B cell (primary cell): ENCODE measurements at regions not wholly inside any gene's neighbourhood (a gene's known extent, or its start where the extent isn't known, plus 50 kb on each side); places are given as distances from the start of the nearest gene placed in this dataset.

Experiments used
- ATAC-seq: fragments of 200-7000 bp; cut with Tn5 transposase; one replicate; pipeline ENCODE4 v1.10.0; 2021; ENCODE audit warnings: low read depth, mild to moderate bottlenecking, moderate number of reproducible peaks, moderate library complexity
- CTCF ChIA-PET: fragments of 350-600 bp; sonication (Branson Sonifier 250); formaldehyde crosslinking; loops from one replicate; lab custom pipeline; 2021; ENCODE audit warnings: antibody characterized with exemption, inconsistent platforms; lab: Charles Lee
- POLR2A ChIA-PET: fragments of 350-600 bp; sonication (Branson Sonifier 250); formaldehyde crosslinking; loops from one replicate; lab custom pipeline; 2021; ENCODE audit warnings: antibody characterized with exemption; lab: Charles Lee
- DNase-seq: peaks from one replicate; pipeline ENCODE4 v3.0.0; 2013
- H2AFZ ChIP-seq: 2 replicates; pipeline ENCODE4 v1.6.1; 2012; ENCODE audit warnings: mild to moderate bottlenecking, low read depth, low read length; ENCODE audit not compliant: insufficient read depth, poor library complexity, severe bottlenecking
- H3K27ac ChIP-seq, 2 donors: 1 replicate in 1 of 2; 2 replicates in 1 of 2; pipeline ENCODE4 v1.5.1; 2012 to 2013; ENCODE audit warnings: low read length in 2 of 2, mild to moderate bottlenecking in 2 of 2, moderate library complexity in 1 of 2
- H3K27me3 ChIP-seq, 4 experiments: fragments of 200-600 bp in 1 of 4; sonication (generic) in 1 of 4; replicated peaks in 1 of 4; 1 replicate in 2 of 4; 2 replicates in 2 of 4; pipeline versions ENCODE4 v1.6.1 to v1.7.0; 2013 to 2016; ENCODE audit warnings: low read length in 3 of 4, mild to moderate bottlenecking in 2 of 4, mixed read lengths in 1 of 4, moderate library complexity in 1 of 4; ENCODE audit not compliant: insufficient read depth in 4 of 4, control insufficient read depth in 3 of 4; ENCODE audit errors: control extremely low read depth in 1 of 4
- H3K36me3 ChIP-seq, 2 experiments: replicated peaks in 1 of 2; 1 replicate in 1 of 2; 2 replicates in 1 of 2; pipeline versions ENCODE4 v1.6.1 to v1.7.1; 2013; ENCODE audit warnings: low read length in 1 of 2; ENCODE audit not compliant: insufficient read depth in 2 of 2, control insufficient read depth in 1 of 2; ENCODE audit errors: control extremely low read depth in 1 of 2, extremely low read depth in 1 of 2
- H3K4me1 ChIP-seq, 2 donors: fragments of 200-600 bp in 1 of 2; sonication (generic) in 1 of 2; 1 replicate in 1 of 2; 2 replicates in 1 of 2; pipeline versions ENCODE4 v1.5.1 to v1.6.1; 2013 to 2017; ENCODE audit warnings: low read length in 2 of 2; ENCODE audit not compliant: control insufficient read depth in 2 of 2, insufficient read depth in 2 of 2
- H3K4me2 ChIP-seq: replicated peaks from 2 replicates; pipeline ENCODE3; 2012; ENCODE audit warnings: mild to moderate bottlenecking, low read depth, low read length; ENCODE audit not compliant: poor library complexity, severe bottlenecking
- H3K4me3 ChIP-seq, 5 experiments: fragments of 200-600 bp in 1 of 5; sonication (generic) in 1 of 5; 1 replicate in 3 of 5; 2 replicates in 2 of 5; pipeline versions ENCODE4 v1.5.1 to v1.7.0; 2011 to 2016; ENCODE audit warnings: low read length in 4 of 5, mild to moderate bottlenecking in 4 of 5, low read depth in 2 of 5, control low read depth in 1 of 5, moderate library complexity in 1 of 5; ENCODE audit not compliant: insufficient read depth in 1 of 5; ENCODE audit errors: control extremely low read depth in 1 of 5, extremely low read depth in 1 of 5
- H3K79me2 ChIP-seq: fragments of 200-600 bp; sonication (generic); one replicate; pipeline ENCODE4 v1.6.0; 2016; ENCODE audit warnings: low read length; ENCODE audit not compliant: control insufficient read depth, insufficient read depth
- H3K9ac ChIP-seq: fragments of 200-600 bp; sonication (generic); 2 replicates; pipeline ENCODE4 v1.6.1; 2017; ENCODE audit warnings: mild to moderate bottlenecking, low read length, moderate library complexity
- H3K9me3 ChIP-seq, 3 donors: one replicate each; pipeline versions ENCODE4 v1.6.1 to v1.7.1; 2013; ENCODE audit warnings: low read length in 2 of 3; ENCODE audit not compliant: control insufficient read depth in 2 of 3, insufficient read depth in 1 of 3; ENCODE audit errors: control extremely low read depth in 1 of 3
- H4K20me1 ChIP-seq: 2 replicates; pipeline ENCODE4 v1.6.0; 2012; ENCODE audit warnings: mild to moderate bottlenecking, low read length; ENCODE audit not compliant: insufficient read depth, control insufficient read depth, poor library complexity, severe bottlenecking
- H3K27ac Mint-ChIP-seq: one replicate; pipeline ENCODE4 v1.8.0; 2021; ENCODE audit warnings: mixed read lengths
- H3K27me3 Mint-ChIP-seq: one replicate; pipeline ENCODE4 v1.8.0; 2021; ENCODE audit warnings: mixed read lengths
- H3K4me1 Mint-ChIP-seq: one replicate; pipeline ENCODE4 v1.8.0; 2021; ENCODE audit warnings: mixed read lengths
- H3K4me3 Mint-ChIP-seq: one replicate; pipeline ENCODE4 v1.8.0; 2021; ENCODE audit warnings: mixed read lengths
- H3K9me3 Mint-ChIP-seq: one replicate; pipeline ENCODE4 v1.8.0; 2022; ENCODE audit warnings: mixed read lengths; ENCODE audit not compliant: insufficient read depth
- CTCF ChIP-seq: fragments of 200-600 bp; IDR thresholded peaks from one replicate; pipeline ENCODE4 v1.8.0; 2022; ENCODE audit warnings: antibody characterized with exemption, mild to moderate bottlenecking
- EZH2 ChIP-seq: IDR thresholded peaks from 2 replicates; pipeline ENCODE4 v1.6.1; 2012; ENCODE audit warnings: borderline replicate concordance, low read depth, mild to moderate bottlenecking, moderate library complexity, low read length; ENCODE audit not compliant: insufficient read depth, poor library complexity, severe bottlenecking
- WGBS: methylation state at CpG from one replicate; pipeline ENCODE4 v1.1.5; 2013; ENCODE audit warnings: missing lambda C conversion rate; ENCODE audit not compliant: insufficient coverage; 5-methylcytosine and 5-hydroxymethylcytosine counted together
- intact Hi-C: fragments of 100-400 bp; cut with micrococcal nuclease; formaldehyde crosslinking; loops from one replicate; pipeline ENCODE4 v1.10.0; 2022

DNA sequence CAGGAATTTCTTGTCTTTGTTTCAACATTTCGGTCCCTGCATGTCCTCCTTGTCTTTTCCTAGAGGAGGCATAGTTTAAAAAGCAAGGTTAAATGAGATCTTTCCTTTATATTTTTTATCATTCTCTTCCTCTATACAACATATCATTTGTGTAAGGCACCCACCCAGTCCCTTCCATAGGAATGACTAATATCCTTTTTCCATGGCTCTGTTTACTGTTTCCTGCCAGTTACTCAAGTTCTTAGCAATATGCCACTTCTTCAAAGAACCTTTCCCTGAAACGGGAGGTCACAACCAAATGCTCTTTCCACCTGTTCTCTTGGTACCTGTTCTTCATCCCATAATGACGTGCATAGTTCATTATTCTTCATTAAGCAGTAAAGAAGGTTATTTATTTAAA is 1237.1 kb upstream of the GOT2 start:
- no peak overlapping the region for H3K9ac ChIP-seq
- no peaks in the 10 kb centered on the region for H3K27me3 ChIP-seq
- TF ChIP-seq EZH2 (no peak), CTCF (no peak)
- no peak for ATAC-seq
- H3K27ac ChIP-seq: no peak overlapping the region
- ChIA-PET POLR2A (no interaction called here), CTCF (no interaction called here)
- no peaks in the 10 kb centered on the region for H3K27me3 Mint-ChIP-seq
- no peaks in the 10 kb centered on the region for H3K36me3 ChIP-seq
- DNase-seq: no peak
- H3K9me3 ChIP-seq: peaks cover 0 to 3% (median 0%) of the 10 kb centered on the region in 3 donors
- intact Hi-C loops: no loop called here
- no peak overlapping the region for H3K4me3 Mint-ChIP-seq
- H3K79me2 ChIP-seq: no peaks in the 10 kb centered on the region
- peaks cover 7% of the 10 kb centered on the region for H3K9me3 Mint-ChIP-seq
- H3K4me1 Mint-ChIP-seq: no peaks in the 10 kb centered on the region
- H3K4me2 ChIP-seq: no peak overlapping the region
- no peaks in the 10 kb centered on the region for H3K4me1 ChIP-seq
- WGBS: 83% methylated on average over 1 of the region's 3 CpGs
- no peaks in the 10 kb centered on the region for H4K20me1 ChIP-seq
- H2AFZ ChIP-seq: no peak overlapping the region
- no peak overlapping the region for H3K27ac Mint-ChIP-seq
- H3K4me3 ChIP-seq: no peak overlapping the region

DNA sequence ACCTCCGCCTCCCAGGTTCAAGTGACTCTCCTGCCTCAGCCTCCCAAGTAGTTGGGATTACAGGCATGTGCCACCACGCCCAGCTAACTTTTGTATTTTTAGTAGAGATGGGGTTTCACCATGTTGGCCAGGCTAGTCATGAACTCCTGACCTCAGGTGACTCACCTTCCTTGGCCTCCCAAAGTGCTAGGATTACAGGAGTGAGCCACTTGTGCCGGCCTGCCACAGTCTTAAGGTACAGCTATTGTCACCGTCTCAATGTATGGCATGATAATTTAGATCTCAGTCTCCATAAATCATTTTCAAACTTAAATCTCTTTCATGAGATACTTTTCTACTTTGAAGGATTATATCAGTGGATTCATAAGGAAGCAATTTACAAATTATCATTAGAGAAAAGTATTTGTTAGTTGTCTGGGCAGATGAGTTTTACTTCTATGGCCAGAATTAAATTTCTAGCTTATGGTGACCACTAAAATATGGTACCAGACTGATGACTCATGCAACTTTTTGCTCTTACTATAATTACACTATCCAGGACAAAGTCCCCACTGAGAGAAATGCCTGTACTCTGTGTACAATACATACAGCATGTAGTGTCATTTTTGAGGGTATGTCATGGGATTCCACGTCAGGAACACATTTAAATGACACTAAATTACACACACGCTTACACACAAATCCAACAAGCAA is 1230.3 kb upstream of the GOT2 start:
- no peak overlapping the region for H3K4me3 ChIP-seq
- no peak overlapping the region for H3K4me2 ChIP-seq
- H3K36me3 ChIP-seq: no peaks in the 10 kb centered on the region
- H3K4me1 Mint-ChIP-seq: no peaks in the 10 kb centered on the region
- no peak overlapping the region for H3K9ac ChIP-seq
- H3K9me3 ChIP-seq: no peaks in the 10 kb centered on the region
- ChIA-PET CTCF (no interaction called here), POLR2A (no interaction called here)
- H2AFZ ChIP-seq: no peak overlapping the region
- no peaks in the 10 kb centered on the region for H3K27me3 ChIP-seq
- no peaks in the 10 kb centered on the region for H3K4me1 ChIP-seq
- H3K27ac Mint-ChIP-seq: no peak overlapping the region
- H3K27me3 Mint-ChIP-seq: no peaks in the 10 kb centered on the region
- 81% methylated on average over 2 of the region's 6 CpGs for WGBS
- ATAC-seq: no peak
- intact Hi-C loops: no loop called here
- no peak overlapping the region for H3K4me3 Mint-ChIP-seq
- peaks cover 2% of the 10 kb centered on the region for H3K9me3 Mint-ChIP-seq
- no peaks in the 10 kb centered on the region for H4K20me1 ChIP-seq
- H3K79me2 ChIP-seq: no peaks in the 10 kb centered on the region
- no peak for DNase-seq
- no peak overlapping the region for H3K27ac ChIP-seq
- no peak for TF ChIP-seq CTCF
- TF ChIP-seq EZH2: no peak
